ENCODE measurements at regions not wholly inside any gene's neighbourhood (a gene's known extent, or its start where the extent isn't known, plus 50 kb on each side); places are given as distances from the start of the nearest gene placed in this dataset.

GRCh38 chr1:73770109-73770905 is 427.7 kb downstream of the LRRIQ3 start:
- DNase-seq (ENCODE audit: low spot score), result no peak
- Mint-ChIP-seq H3K4me3 (no peak overlapping the region), H3K27me3 (ENCODE audit: insufficient read depth, low read depth, poor library complexity) (no peaks in the 10 kb centered on the region), H3K36me3 (ENCODE audit: low read depth) (no peaks in the 10 kb centered on the region), H3K27ac (no peak overlapping the region), H3K4me1 (no peaks in the 10 kb centered on the region), H3K9me3 (no peaks in the 10 kb centered on the region)
- ATAC-seq, result no peak
- no peaks in the 10 kb centered on the region for H3K36me3 ChIP-seq (ENCODE audit: insufficient read depth)
- H3F3A ChIP-seq (replicated peaks; ENCODE audit: low read depth), result no peaks in the 10 kb centered on the region
- H3K27me3 ChIP-seq (ENCODE audit: insufficient read depth), result no peaks in the 10 kb centered on the region
- no peaks in the 10 kb centered on the region for H4K20me1 ChIP-seq (replicated peaks; ENCODE audit: insufficient read depth)
- no peaks in the 10 kb centered on the region for H3K4me1 ChIP-seq (ENCODE audit: insufficient read depth)
- no peak overlapping the region for H3K27ac ChIP-seq (ENCODE audit: low read depth)
- H3K9me2 ChIP-seq (ENCODE audit: insufficient read depth), result no peaks in the 10 kb centered on the region
- no peaks in the 10 kb centered on the region for H3K79me2 ChIP-seq (replicated peaks; ENCODE audit: insufficient read depth)
- H2AFZ ChIP-seq, result no peak overlapping the region
- TF ChIP-seq CREB1 (CRISPR knock-in tag; IDR thresholded peaks at IDR 0.05; ENCODE audit: low read depth), result no peak
- no peak for TF ChIP-seq EZH2 (IDR thresholded peaks at IDR 0.05; ENCODE audit: low read depth, unreplicated experiment)
- no peak for TF ChIP-seq ZNF331 (CRISPR knock-in tag; IDR thresholded peaks at IDR 0.05; ENCODE audit: low read depth)
- no peak for TF ChIP-seq NANOG (IDR thresholded peaks at IDR 0.05; ENCODE audit: borderline replicate concordance)
- no peak for TF ChIP-seq POLR2AphosphoS5 (IDR thresholded peaks at IDR 0.05; ENCODE audit: low read depth)
- TF ChIP-seq ZNF114 (CRISPR knock-in tag; IDR thresholded peaks at IDR 0.05), result no peak
- no peak for TF ChIP-seq ETS1 (IDR thresholded peaks at IDR 0.05)
- no peak for TF ChIP-seq CTCF (conservative IDR thresholded peaks at IDR 0.05; ENCODE audit: low read depth in 2 of 2)
- no peak for TF ChIP-seq JUNB (IDR thresholded peaks at IDR 0.05; ENCODE audit: unreplicated experiment)
- TF ChIP-seq EZH2phosphoT487 (IDR thresholded peaks at IDR 0.05; ENCODE audit: unreplicated experiment), result no peak
- no peak for TF ChIP-seq REST (IDR thresholded peaks at IDR 0.05; ENCODE audit: unreplicated experiment)
- TF ChIP-seq STAT1 (IDR thresholded peaks at IDR 0.05; ENCODE audit: unreplicated experiment), result no peak
- no peak for TF ChIP-seq ZNF462 (CRISPR knock-in tag; IDR thresholded peaks at IDR 0.05)
- no peak overlapping the region for H3K4me2 ChIP-seq
- no peak overlapping the region for H3K4me3 ChIP-seq

Data from GM23338 (cell line).